Esophagus muscularis mucosa (tissue), 4 donors: ENCODE measurements at regions not wholly inside any gene's neighbourhood (a gene's known extent, or its start where the extent isn't known, plus 50 kb on each side); places are given as distances from the start of the nearest gene placed in this dataset.

Experiments used
- DNase-seq: peaks from one replicate; pipeline ENCODE4 v3.0.0-alpha.2; 2017; ENCODE audit errors: extremely low spot score
- H3K27ac ChIP-seq, 4 donors: fragments of 200-600 bp; sonication (generic); replicated peaks in 1 of 4; 1 replicate in 3 of 4; 2 replicates in 1 of 4; pipeline ENCODE4 v1.5.1; 2016 to 2019; ENCODE audit warnings: mild to moderate bottlenecking in 1 of 4
- H3K27me3 ChIP-seq, 4 donors: fragments of 200-600 bp; sonication (generic); one replicate each; pipeline versions ENCODE4 v1.5.1 to v1.6.0; 2016 to 2019
- H3K36me3 ChIP-seq, 4 donors: fragments of 200-600 bp; sonication (generic); one replicate each; pipeline ENCODE4 v1.5.1; 2016 to 2019
- H3K4me1 ChIP-seq, 4 donors: fragments of 200-600 bp; sonication (generic); one replicate each; pipeline ENCODE4 v1.5.1; 2016 to 2019
- H3K4me3 ChIP-seq, 4 donors: fragments of 200-600 bp; sonication (generic); 1 replicate in 2 of 4; 2 replicates in 2 of 4; pipeline ENCODE4 v1.5.1; 2016 to 2019; ENCODE audit warnings: mild to moderate bottlenecking in 4 of 4, moderate library complexity in 1 of 4
- H3K9me3 ChIP-seq, 4 donors: fragments of 200-600 bp; sonication (generic); 1 replicate in 3 of 4; 2 replicates in 1 of 4; pipeline ENCODE4 v1.5.1; 2016 to 2019
- CTCF ChIP-seq, 3 experiments: fragments of 200-600 bp in 2 of 3; fragments of 450-650 bp in 1 of 3; sonication (generic) in 2 of 3; IDR thresholded peaks; one replicate each; pipeline ENCODE4 v1.5.1; 2017 to 2019; ENCODE audit warnings: antibody characterized with exemption in 3 of 3, mild to moderate bottlenecking in 2 of 3, moderate library complexity in 1 of 3
- EP300 ChIP-seq: sonication (generic); formaldehyde crosslinking; IDR thresholded peaks from one replicate; pipeline ENCODE4 v1.6.1; 2017; ENCODE audit warnings: antibody characterized with exemption
- POLR2A ChIP-seq: fragments of 450-650 bp; IDR thresholded peaks from one replicate; pipeline ENCODE4 v1.6.1; 2017; ENCODE audit warnings: antibody characterized with exemption, moderate library complexity, mild to moderate bottlenecking, low read depth
- POLR2AphosphoS5 ChIP-seq, 2 donors: sonication (generic); formaldehyde crosslinking; IDR thresholded peaks; one replicate each; pipeline ENCODE4 v1.6.1; 2017; ENCODE audit warnings: antibody characterized with exemption in 2 of 2
- WGBS: methylation state at CpG from one replicate; pipeline ENCODE4 v1.1.5; 2018; 5-methylcytosine and 5-hydroxymethylcytosine counted together
- intact Hi-C: fragments of 100-400 bp; cut with DNase I; formaldehyde crosslinking; loops from one replicate; pipeline ENCODE4 v1.15.1; 2023

- Histone ChIP-seq H3K27me3 (no peaks in the 10 kb centered on the region), H3K4me3 (no peak overlapping the region), H3K36me3 (no peaks in the 10 kb centered on the region), H3K4me1 (no peaks in the 10 kb centered on the region), H3K9me3 (no peaks in the 10 kb centered on the region), H3K27ac (no peak overlapping the region)
- TF ChIP-seq CTCF (IDR thresholded peaks at IDR 0.05) = no peak
- no peak for TF ChIP-seq POLR2A
- TF ChIP-seq POLR2AphosphoS5 (IDR thresholded peaks at IDR 0.05) = no peak
- TF ChIP-seq EP300 = no peak
- intact Hi-C loops = no loop called here
- DNase-seq = no peak
- WGBS = 93% methylated on average over 5 of the region's 5 CpGs
Observed at GRCh38 chr1:23609971-23610370, 50.7 kb upstream of the ID3 start.
